ENCODE measurements at regions not wholly inside any gene's neighbourhood (a gene's known extent, or its start where the extent isn't known, plus 50 kb on each side); places are given as distances from the start of the nearest gene placed in this dataset.

GRCh38 chr1:221873673-221874072 lies 131.8 kb upstream of the DUSP10 start:
- no peak overlapping the region for H3K14ac ChIP-seq (ENCODE audit: insufficient read length)
- TF ChIP-seq NRF1 (IDR thresholded peaks at IDR 0.05; ENCODE audit: low read depth, low read length) (no peak), BRCA1 (IDR thresholded peaks at IDR 0.05; ENCODE audit: low read depth, low read length) (no peak), CHD1 (IDR thresholded peaks at IDR 0.05; ENCODE audit: low read depth, low read length) (no peak), POU5F1 (IDR thresholded peaks at IDR 0.05; ENCODE audit: low read depth, low read length) (no peak), TEAD4 (IDR thresholded peaks at IDR 0.05; ENCODE audit: low read depth, low read length) (no peak)
- H2BK20ac ChIP-seq (ENCODE audit: low read length): no peak overlapping the region
- H2AFZ ChIP-seq (ENCODE audit: low read length): no peak overlapping the region
- DNase-seq (ENCODE audit: low read depth in 1 of 2, low spot score in 2 of 2) (no peak), FAIRE-seq (no peak)
- no peaks in the 10 kb centered on the region for H3K36me3 ChIP-seq (ENCODE audit: control insufficient read depth in 2 of 4, insufficient read depth in 4 of 4, low read length in 3 of 4)
- H3K56ac ChIP-seq (replicated peaks; ENCODE audit: insufficient read length, low read depth, low read length): no peak overlapping the region
- no peak overlapping the region for H2BK5ac ChIP-seq (ENCODE audit: low read depth, low read length)
- H3K4me1 ChIP-seq (replicated peaks in 1 of 4; ENCODE audit: control insufficient read depth in 3 of 4, insufficient read depth in 4 of 4, low read length in 3 of 4): no peaks in the 10 kb centered on the region; a peak in 1 of 7 replicates
- H3K18ac ChIP-seq (ENCODE audit: extremely low read depth, low read length): no peak overlapping the region
- H2BK15ac ChIP-seq (ENCODE audit: low read length): no peak overlapping the region
- no peaks in the 10 kb centered on the region for H3K9me3 ChIP-seq (ENCODE audit: insufficient read depth in 2 of 2, low read depth in 1 of 2, low read length in 1 of 2)
- ChIA-PET CTCF (ENCODE audit: partially characterized antibody) (interaction anchor here (1.0 kb wide), 1 partner anchor 164 kb away, joined by 4 read pairs; no protein-coding TSS in a partner anchor), POLR2A (ENCODE audit: partially characterized antibody) (no interaction called here)
- no peaks in the 10 kb centered on the region for H3K23me2 ChIP-seq (ENCODE audit: low read depth, low read length)
- H3K79me2 ChIP-seq (ENCODE audit: control insufficient read depth in 1 of 2, insufficient read depth in 2 of 2, low read length in 2 of 2): no peaks in the 10 kb centered on the region
- no peak overlapping the region for H3K9ac ChIP-seq (replicated peaks in 1 of 4; ENCODE audit: extremely low read depth in 1 of 4, low read depth in 3 of 4, low read length in 3 of 4)
- H3K4ac ChIP-seq (replicated peaks; ENCODE audit: insufficient read length, low read depth, low read length): no peak overlapping the region
- no peak overlapping the region for H4K91ac ChIP-seq (replicated peaks; ENCODE audit: insufficient read length, low read length)
- no peak overlapping the region for H2AK5ac ChIP-seq (ENCODE audit: low read depth, low read length)
- H3K27ac ChIP-seq (ENCODE audit: low read depth, low read length): no peak overlapping the region
- WGBS, 2 experiments (ENCODE audit: extremely low coverage in 1 of 2, insufficient coverage in 1 of 2, insufficient read length in 1 of 2, insufficient replicate concordance in 2 of 2, low coverage in 1 of 2, low lambda C conversion rate in 2 of 2, missing lambda C conversion rate in 1 of 2): 75% methylated on average over 2 of the region's 2 CpGs; no CpG with 5 or more reads in 1 of the 2 experiments
- H4K8ac ChIP-seq (ENCODE audit: extremely low read depth, insufficient read depth, low read length): no peak overlapping the region
- H3K4me2 ChIP-seq (ENCODE audit: insufficient read depth in 1 of 2, low read depth in 2 of 2, low read length in 2 of 2): no peak overlapping the region
- no peak overlapping the region for H4K5ac ChIP-seq (ENCODE audit: insufficient read length, low read depth, low read length)
- H3K23ac ChIP-seq (ENCODE audit: insufficient read length): no peak overlapping the region
- no peaks in the 10 kb centered on the region for H3K27me3 ChIP-seq (replicated peaks in 1 of 4; ENCODE audit: control insufficient read depth in 3 of 4, extremely low read depth in 1 of 4, insufficient read depth in 3 of 4, low read length in 3 of 4)
- no peaks in the 10 kb centered on the region for H4K20me1 ChIP-seq (replicated peaks in 1 of 2; ENCODE audit: control insufficient read depth in 1 of 2, insufficient read depth in 2 of 2, low read length in 2 of 2)
- no peak overlapping the region for H3K4me3 ChIP-seq (ENCODE audit: extremely low read depth in 1 of 4, insufficient read depth in 2 of 4, low read depth in 3 of 4, low read length in 4 of 4)
- no peak overlapping the region for H2BK120ac ChIP-seq (replicated peaks; ENCODE audit: low read depth, low read length)
- no peak overlapping the region for H2BK12ac ChIP-seq (ENCODE audit: low read depth, low read length)
- H3K79me1 ChIP-seq (ENCODE audit: low read depth, low read length): no peaks in the 10 kb centered on the region

All from H1 (cell line).